ENCODE measurements at regions not wholly inside any gene's neighbourhood (a gene's known extent, or its start where the extent isn't known, plus 50 kb on each side); places are given as distances from the start of the nearest gene placed in this dataset.

DNA sequence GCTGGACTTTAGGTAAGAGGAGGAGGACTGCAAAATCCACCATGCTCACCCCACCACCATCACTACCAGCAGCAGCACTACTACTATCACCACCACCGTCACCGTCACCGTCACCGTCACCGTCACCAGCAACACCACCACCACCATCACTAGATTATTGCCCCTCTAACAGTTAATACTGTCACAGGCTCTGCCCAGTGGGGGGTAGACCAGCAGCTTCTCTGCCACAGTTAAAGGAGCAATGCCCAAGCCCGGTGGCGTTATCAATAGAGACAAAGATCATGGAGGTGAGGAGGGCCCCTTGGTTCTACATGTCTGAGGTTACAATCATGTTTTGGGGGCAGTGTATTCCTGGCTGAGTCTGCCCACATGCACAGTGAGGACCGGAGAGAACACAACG lies 184.4 kb upstream of the DYNLRB2 start:
- Histone ChIP-seq H3K36me3 (ENCODE audit: insufficient read depth, low read length, poor library complexity, severe bottlenecking) (no peaks in the 10 kb centered on the region), H3K9me3 (ENCODE audit: low read depth, low read length, poor library complexity, severe bottlenecking) (no peaks in the 10 kb centered on the region), H3K4me3 (ENCODE audit: low read depth, low read length, poor library complexity, severe bottlenecking) (no peak overlapping the region), H3K4me1 (ENCODE audit: insufficient read depth, low read length, poor library complexity, severe bottlenecking) (no peaks in the 10 kb centered on the region), H3K27ac (ENCODE audit: low read depth, low read length, poor library complexity, severe bottlenecking) (no peak overlapping the region), H3K27me3 (replicated peaks; ENCODE audit: insufficient read depth, low read depth, low read length, poor library complexity) (no peaks in the 10 kb centered on the region)
- TF ChIP-seq, protein P1, sequence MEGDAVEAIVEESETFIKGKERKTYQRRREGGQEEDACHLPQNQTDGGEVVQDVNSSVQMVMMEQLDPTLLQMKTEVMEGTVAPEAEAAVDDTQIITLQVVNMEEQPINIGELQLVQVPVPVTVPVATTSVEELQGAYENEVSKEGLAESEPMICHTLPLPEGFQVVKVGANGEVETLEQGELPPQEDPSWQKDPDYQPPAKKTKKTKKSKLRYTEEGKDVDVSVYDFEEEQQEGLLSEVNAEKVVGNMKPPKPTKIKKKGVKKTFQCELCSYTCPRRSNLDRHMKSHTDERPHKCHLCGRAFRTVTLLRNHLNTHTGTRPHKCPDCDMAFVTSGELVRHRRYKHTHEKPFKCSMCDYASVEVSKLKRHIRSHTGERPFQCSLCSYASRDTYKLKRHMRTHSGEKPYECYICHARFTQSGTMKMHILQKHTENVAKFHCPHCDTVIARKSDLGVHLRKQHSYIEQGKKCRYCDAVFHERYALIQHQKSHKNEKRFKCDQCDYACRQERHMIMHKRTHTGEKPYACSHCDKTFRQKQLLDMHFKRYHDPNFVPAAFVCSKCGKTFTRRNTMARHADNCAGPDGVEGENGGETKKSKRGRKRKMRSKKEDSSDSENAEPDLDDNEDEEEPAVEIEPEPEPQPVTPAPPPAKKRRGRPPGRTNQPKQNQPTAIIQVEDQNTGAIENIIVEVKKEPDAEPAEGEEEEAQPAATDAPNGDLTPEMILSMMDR (conservative IDR thresholded peaks at IDR 0.05; ENCODE audit: low read depth, low read length) = no peak
- TF ChIP-seq EZH2 (IDR thresholded peaks at IDR 0.05; ENCODE audit: borderline replicate concordance, low read depth, low read length, poor library complexity, severe bottlenecking) = no peak
- BruUV-seq (replicated peaks) = no TSS peak
- CTCF ChIA-PET = no interaction called here
- intact Hi-C loops (cut with micrococcal nuclease; ENCODE audit: unreplicated experiment) = no loop called here
- POLR2A ChIA-PET (ENCODE audit: low non-redundant PET) = no interaction called here
- no peak for DNase-seq (ENCODE audit: low spot score)

DNA sequence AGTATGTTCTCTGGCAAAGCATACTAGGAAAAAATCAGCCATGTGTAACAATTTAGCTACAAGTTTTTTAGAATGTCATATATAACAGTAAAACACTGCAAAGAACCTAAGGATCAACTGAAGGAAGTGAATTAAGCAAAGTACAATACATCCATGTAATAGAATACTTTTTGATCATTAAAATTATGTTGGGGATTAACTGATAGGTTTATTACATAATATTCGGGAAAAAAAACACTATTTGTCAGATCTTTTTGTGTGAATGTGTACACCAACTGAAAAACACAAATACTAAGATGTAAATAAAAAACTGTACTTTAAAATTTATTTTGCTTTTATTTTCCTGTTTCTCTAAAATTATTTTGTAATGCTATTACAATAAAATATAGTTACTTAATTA lies 185.5 kb upstream of the DYNLRB2 start:
- no peak for DNase-seq (ENCODE audit: low spot score)
- Histone ChIP-seq H3K4me3 (ENCODE audit: low read depth, low read length, poor library complexity, severe bottlenecking) (no peak overlapping the region), H3K36me3 (ENCODE audit: insufficient read depth, low read length, poor library complexity, severe bottlenecking) (no peaks in the 10 kb centered on the region), H3K4me1 (ENCODE audit: insufficient read depth, low read length, poor library complexity, severe bottlenecking) (no peaks in the 10 kb centered on the region), H3K27me3 (replicated peaks; ENCODE audit: insufficient read depth, low read depth, low read length, poor library complexity) (no peaks in the 10 kb centered on the region), H3K27ac (ENCODE audit: low read depth, low read length, poor library complexity, severe bottlenecking) (no peak overlapping the region), H3K9me3 (ENCODE audit: low read depth, low read length, poor library complexity, severe bottlenecking) (no peaks in the 10 kb centered on the region)
- intact Hi-C loops (cut with micrococcal nuclease; ENCODE audit: unreplicated experiment) = no loop called here
- CTCF ChIA-PET = no interaction called here
- TF ChIP-seq, protein P1 (conservative IDR thresholded peaks at IDR 0.05; ENCODE audit: low read depth, low read length) = no peak
- TF ChIP-seq EZH2 (IDR thresholded peaks at IDR 0.05; ENCODE audit: borderline replicate concordance, low read depth, low read length, poor library complexity, severe bottlenecking) = no peak
- BruUV-seq (replicated peaks) = no TSS peak
- POLR2A ChIA-PET (ENCODE audit: low non-redundant PET) = no interaction called here

DNA sequence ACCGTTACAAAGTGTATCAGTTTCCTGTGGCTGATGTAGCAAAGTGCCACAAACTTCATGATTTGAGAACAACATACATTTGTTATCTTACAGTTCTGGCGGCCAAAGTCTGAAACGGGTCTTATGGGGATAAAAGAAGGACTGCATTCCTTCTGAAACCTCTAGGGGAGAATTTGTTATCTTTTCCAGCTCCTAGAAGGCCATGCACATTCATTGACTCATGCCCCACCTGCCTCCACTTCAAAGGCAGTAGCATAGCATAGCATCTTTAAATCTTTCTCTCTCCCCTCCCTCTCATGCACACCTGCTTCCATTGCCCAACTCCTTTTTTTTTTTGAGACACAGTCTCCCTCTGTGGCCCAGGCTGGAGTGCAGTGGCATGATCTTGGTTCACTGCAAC lies 190.7 kb upstream of the DYNLRB2 start:
- TF ChIP-seq EZH2 (IDR thresholded peaks at IDR 0.05; ENCODE audit: borderline replicate concordance, low read depth, low read length, poor library complexity, severe bottlenecking) = no peak
- TF ChIP-seq, protein P1 (conservative IDR thresholded peaks at IDR 0.05; ENCODE audit: low read depth, low read length) = no peak
- CTCF ChIA-PET = no interaction called here
- intact Hi-C loops (cut with micrococcal nuclease; ENCODE audit: unreplicated experiment) = no loop called here
- H3K4me3 ChIP-seq (ENCODE audit: low read depth, low read length, poor library complexity, severe bottlenecking) = no peak overlapping the region
- DNase-seq (ENCODE audit: low spot score) = no peak
- H3K4me1 ChIP-seq (ENCODE audit: insufficient read depth, low read length, poor library complexity, severe bottlenecking) = no peaks in the 10 kb centered on the region
- no TSS peak for BruUV-seq (replicated peaks)
- H3K36me3 ChIP-seq (ENCODE audit: insufficient read depth, low read length, poor library complexity, severe bottlenecking) = no peaks in the 10 kb centered on the region
- no peaks in the 10 kb centered on the region for H3K9me3 ChIP-seq (ENCODE audit: low read depth, low read length, poor library complexity, severe bottlenecking)
- H3K27me3 ChIP-seq (replicated peaks; ENCODE audit: insufficient read depth, low read depth, low read length, poor library complexity) = no peaks in the 10 kb centered on the region
- H3K27ac ChIP-seq (ENCODE audit: low read depth, low read length, poor library complexity, severe bottlenecking) = no peak overlapping the region
- POLR2A ChIA-PET (ENCODE audit: low non-redundant PET) = no interaction called here
